Activated CD8-positive, alpha-beta T cell treated with anti-CD3 and anti-CD28 coated beads, Interleukin-2, amount 10 ng/mL, durations not matched to agents 7 days and 5 days (primary cell): ENCODE measurements at regions not wholly inside any gene's neighbourhood (a gene's known extent, or its start where the extent isn't known, plus 50 kb on each side); places are given as distances from the start of the nearest gene placed in this dataset.

ENCODE experiments used
- ATAC-seq: fragments of 150-1000 bp; cut with Tn5 transposase; one replicate; pipeline ENCODE4 v1.10.0; 2021; ENCODE audit warnings: moderate library complexity
- CTCF ChIA-PET: fragments of 350-600 bp; sonication (Branson Sonifier 250); formaldehyde crosslinking; loops from one replicate; lab custom pipeline; 2021; ENCODE audit warnings: antibody characterized with exemption; lab: Charles Lee
- POLR2A ChIA-PET: fragments of 350-600 bp; sonication (Branson Sonifier 250); formaldehyde crosslinking; loops from one replicate; lab custom pipeline; 2021; ENCODE audit warnings: antibody characterized with exemption; lab: Charles Lee
- DNase-seq: peaks from one replicate; pipeline ENCODE4 v3.0.0-alpha.2; 2020
- H3K27ac Mint-ChIP-seq: one replicate; pipeline ENCODE4 v1.8.0; 2021; ENCODE audit warnings: mild to moderate bottlenecking, mixed read lengths
- H3K27me3 Mint-ChIP-seq: one replicate; pipeline ENCODE4 v1.8.0; 2021; ENCODE audit warnings: low read depth, mixed read lengths
- H3K36me3 Mint-ChIP-seq: one replicate; pipeline ENCODE4 v1.8.0; 2021; ENCODE audit warnings: low read depth, mixed read lengths
- H3K4me1 Mint-ChIP-seq: one replicate; pipeline ENCODE4 v1.8.0; 2021; ENCODE audit warnings: low read depth, mixed read lengths
- H3K4me3 Mint-ChIP-seq: one replicate; pipeline ENCODE4 v1.8.0; 2021; ENCODE audit warnings: mild to moderate bottlenecking, mixed read lengths
- H3K9me3 Mint-ChIP-seq: one replicate; pipeline ENCODE4 v1.8.0; 2022; ENCODE audit warnings: mixed read lengths; ENCODE audit not compliant: insufficient read depth

DNA sequence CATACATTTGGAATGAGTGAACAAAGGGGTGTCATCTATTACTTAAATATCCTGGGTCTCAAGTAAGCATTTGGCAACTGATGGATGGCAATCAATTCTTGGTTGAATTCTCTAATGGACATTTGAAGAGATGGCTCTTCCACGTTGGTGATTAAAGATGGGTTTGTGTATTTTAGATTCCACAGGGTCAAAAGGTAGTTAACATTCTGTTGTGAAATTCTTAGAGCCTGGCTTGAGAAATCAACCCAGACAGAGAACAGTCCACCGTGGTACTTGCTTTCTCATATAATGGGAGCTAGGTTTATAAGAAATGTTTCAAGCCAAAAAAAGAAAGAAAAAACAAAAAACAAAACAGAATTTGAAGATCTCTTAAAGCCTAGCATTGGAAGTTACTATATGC, 355.9 kb upstream of the PITX2 start:
- ATAC-seq (no peak), DNase-seq (no peak)
- Mint-ChIP-seq H3K27me3 (no peaks in the 10 kb centered on the region), H3K4me3 (no peak overlapping the region), H3K4me1 (no peaks in the 10 kb centered on the region), H3K9me3 (no peaks in the 10 kb centered on the region), H3K27ac (no peak overlapping the region), H3K36me3 (no peaks in the 10 kb centered on the region)
- POLR2A ChIA-PET: no interaction called here
- CTCF ChIA-PET: no interaction called here

DNA sequence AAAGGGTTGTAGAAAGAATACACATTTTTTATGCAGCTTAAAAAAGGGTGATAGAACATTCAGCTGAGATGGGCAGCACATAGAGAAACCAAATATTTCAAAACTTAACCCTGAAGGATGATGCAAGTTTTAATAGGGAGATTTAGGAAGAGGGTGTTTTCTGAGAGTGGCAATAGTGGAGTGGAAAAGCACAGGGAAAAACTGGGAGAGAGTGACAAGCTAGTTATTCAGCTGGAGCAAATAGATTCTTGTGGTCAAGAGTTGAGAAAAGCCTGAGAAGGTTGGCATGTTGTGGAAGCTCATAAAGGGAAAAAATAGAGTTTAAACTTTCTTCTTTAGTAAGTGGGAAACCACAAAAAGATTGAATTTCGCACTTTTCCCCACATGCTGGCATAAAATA, 359.6 kb upstream of the PITX2 start:
- ChIA-PET POLR2A (no interaction called here), CTCF (no interaction called here)
- Mint-ChIP-seq H3K27me3 (no peaks in the 10 kb centered on the region), H3K9me3 (no peaks in the 10 kb centered on the region), H3K4me3 (no peak overlapping the region), H3K4me1 (no peaks in the 10 kb centered on the region), H3K36me3 (no peaks in the 10 kb centered on the region), H3K27ac (no peak overlapping the region)
- ATAC-seq (no peak), DNase-seq (no peak)

DNA sequence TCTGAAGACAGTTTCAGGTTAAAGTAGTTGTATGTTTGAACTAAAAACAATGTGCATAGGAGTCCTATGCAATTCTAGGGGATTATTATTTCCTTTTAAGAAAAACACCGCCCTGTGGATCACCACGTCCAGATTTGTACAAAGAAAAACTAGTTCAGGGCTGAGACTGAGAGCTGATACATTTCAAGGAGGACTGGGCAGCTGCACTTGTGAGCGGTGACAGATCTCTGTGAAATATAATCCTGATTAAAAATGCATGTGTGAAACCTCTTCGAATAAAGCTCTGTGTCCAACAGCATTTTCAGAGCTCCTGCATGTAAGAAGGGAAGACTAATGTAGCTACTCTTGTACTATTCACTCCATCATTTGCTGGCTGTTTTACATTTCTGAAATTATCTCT, 365.8 kb upstream of the PITX2 start:
- DNase-seq (no peak), ATAC-seq (no peak)
- POLR2A ChIA-PET: no interaction called here
- H3K36me3 Mint-ChIP-seq: no peaks in the 10 kb centered on the region
- no peak overlapping the region for H3K4me3 Mint-ChIP-seq
- no peaks in the 10 kb centered on the region for H3K4me1 Mint-ChIP-seq
- H3K27ac Mint-ChIP-seq: no peak overlapping the region
- H3K9me3 Mint-ChIP-seq: no peaks in the 10 kb centered on the region
- CTCF ChIA-PET: no interaction called here
- no peaks in the 10 kb centered on the region for H3K27me3 Mint-ChIP-seq

- POLR2A ChIA-PET: no interaction called here
- CTCF ChIA-PET: no interaction called here
- Mint-ChIP-seq H3K36me3 (no peaks in the 10 kb centered on the region), H3K4me3 (no peak overlapping the region), H3K27me3 (no peaks in the 10 kb centered on the region), H3K9me3 (no peaks in the 10 kb centered on the region), H3K4me1 (no peaks in the 10 kb centered on the region), H3K27ac (no peak overlapping the region)
- DNase-seq (no peak), ATAC-seq (no peak)
Measured at GRCh38 chr4:110989125-110989524, 366.2 kb upstream of the PITX2 start.

DNA sequence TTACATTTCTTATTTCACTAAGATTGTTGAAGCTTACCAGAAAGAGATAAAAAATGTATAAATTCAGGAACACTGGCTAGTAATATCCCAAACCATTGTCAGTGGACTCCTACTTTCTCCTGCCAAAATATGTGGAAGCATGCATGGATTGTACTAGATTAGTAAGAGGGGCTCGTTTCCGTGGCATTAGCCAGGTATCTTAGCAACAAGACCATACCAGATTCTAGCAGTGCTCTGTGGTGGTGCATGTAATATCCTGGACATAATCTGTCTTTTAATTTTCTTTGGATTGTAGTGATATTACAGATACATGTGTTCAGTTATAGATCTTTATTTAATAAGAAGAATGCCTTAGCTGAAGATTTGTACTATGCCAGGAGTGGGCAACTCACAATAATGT, 371.9 kb upstream of the PITX2 start:
- Mint-ChIP-seq H3K36me3 (no peaks in the 10 kb centered on the region), H3K4me3 (no peak overlapping the region), H3K27ac (no peak overlapping the region), H3K27me3 (no peaks in the 10 kb centered on the region), H3K9me3 (no peaks in the 10 kb centered on the region), H3K4me1 (no peaks in the 10 kb centered on the region)
- ChIA-PET POLR2A (no interaction called here), CTCF (no interaction called here)
- ATAC-seq (no peak), DNase-seq (no peak)

- Mint-ChIP-seq H3K27me3 (no peaks in the 10 kb centered on the region), H3K27ac (no peak overlapping the region), H3K4me3 (no peak overlapping the region), H3K36me3 (no peaks in the 10 kb centered on the region), H3K4me1 (no peaks in the 10 kb centered on the region), H3K9me3 (no peaks in the 10 kb centered on the region)
- DNase-seq (no peak), ATAC-seq (no peak)
- POLR2A ChIA-PET: no interaction called here
- CTCF ChIA-PET: no interaction called here
Measured at GRCh38 chr4:110998320-110998719, 375.4 kb upstream of the PITX2 start.

GRCh38 chr4:111011458-111011857, 388.6 kb upstream of the PITX2 start:
- no peak for ATAC-seq
- Mint-ChIP-seq H3K4me1 (no peaks in the 10 kb centered on the region), H3K9me3 (peaks cover 4% of the 10 kb centered on the region), H3K36me3 (no peaks in the 10 kb centered on the region), H3K27me3 (no peaks in the 10 kb centered on the region), H3K27ac (no peak overlapping the region), H3K4me3 (no peak overlapping the region)
- DNase-seq: no peak
- CTCF ChIA-PET: no interaction called here
- POLR2A ChIA-PET: no interaction called here

DNA sequence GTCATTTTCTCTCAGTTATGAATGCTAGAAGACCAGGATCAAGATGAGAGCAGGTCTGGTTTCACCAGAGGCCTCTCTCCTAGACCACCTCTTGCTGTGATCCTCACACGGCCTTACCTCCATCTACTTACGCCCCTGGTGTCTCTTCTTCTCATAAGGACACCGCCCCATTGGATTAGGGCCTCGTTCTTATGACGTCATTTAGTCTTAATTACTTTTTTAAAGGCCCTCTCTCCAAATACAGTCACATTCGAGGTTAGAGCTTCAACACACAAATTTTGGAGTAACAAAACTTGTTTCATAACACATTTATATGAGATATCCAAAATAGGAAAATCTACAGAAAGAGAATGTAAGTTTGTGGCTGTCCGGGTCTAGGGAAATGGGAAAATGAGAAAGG, 391.0 kb upstream of the PITX2 start:
- H3K4me1 Mint-ChIP-seq: no peaks in the 10 kb centered on the region
- CTCF ChIA-PET: no interaction called here
- no peak overlapping the region for H3K27ac Mint-ChIP-seq
- no peak for DNase-seq
- no peaks in the 10 kb centered on the region for H3K27me3 Mint-ChIP-seq
- no peaks in the 10 kb centered on the region for H3K36me3 Mint-ChIP-seq
- POLR2A ChIA-PET: no interaction called here
- H3K9me3 Mint-ChIP-seq: peaks cover 4% of the 10 kb centered on the region
- H3K4me3 Mint-ChIP-seq: no peak overlapping the region
- ATAC-seq: no peak

DNA sequence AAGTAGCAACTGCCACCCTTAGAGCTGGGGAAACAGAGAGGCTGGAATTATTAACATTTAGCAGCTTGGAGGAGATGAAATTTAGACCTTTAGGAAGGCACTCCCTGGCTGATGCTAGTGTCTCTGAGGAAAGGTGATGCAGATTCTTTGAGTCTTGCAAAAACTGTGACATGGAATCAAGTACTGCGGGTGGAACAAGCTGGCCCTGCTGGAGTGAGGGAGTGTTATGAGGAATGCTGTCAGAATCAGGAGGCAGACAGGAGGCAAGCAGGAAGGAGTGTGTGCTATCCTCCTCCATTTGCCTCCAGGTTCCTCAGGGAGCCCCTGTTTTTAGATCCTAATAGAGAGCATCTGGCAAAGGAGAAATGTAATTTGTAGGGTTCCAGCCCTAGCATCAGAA, 391.7 kb upstream of the PITX2 start:
- ChIA-PET POLR2A (no interaction called here), CTCF (no interaction called here)
- no peaks in the 10 kb centered on the region for H3K4me1 Mint-ChIP-seq
- no peak overlapping the region for H3K4me3 Mint-ChIP-seq
- H3K9me3 Mint-ChIP-seq: peaks cover 4% of the 10 kb centered on the region
- H3K27ac Mint-ChIP-seq: no peak overlapping the region
- H3K36me3 Mint-ChIP-seq: no peaks in the 10 kb centered on the region
- no peak for ATAC-seq
- no peaks in the 10 kb centered on the region for H3K27me3 Mint-ChIP-seq
- no peak for DNase-seq

GRCh38 chr4:111016416-111016815, 393.5 kb upstream of the PITX2 start:
- Mint-ChIP-seq H3K27me3 (no peaks in the 10 kb centered on the region), H3K27ac (no peak overlapping the region), H3K9me3 (peaks cover 4% of the 10 kb centered on the region), H3K36me3 (no peaks in the 10 kb centered on the region), H3K4me3 (no peak overlapping the region), H3K4me1 (no peaks in the 10 kb centered on the region)
- POLR2A ChIA-PET: no interaction called here
- no peak for ATAC-seq
- CTCF ChIA-PET: no interaction called here
- no peak for DNase-seq

GRCh38 chr4:111018216-111018615, 395.3 kb upstream of the PITX2 start:
- ChIA-PET CTCF (no interaction called here), POLR2A (no interaction called here)
- Mint-ChIP-seq H3K27ac (no peak overlapping the region), H3K27me3 (no peaks in the 10 kb centered on the region), H3K36me3 (no peaks in the 10 kb centered on the region), H3K4me1 (no peaks in the 10 kb centered on the region), H3K9me3 (no peaks in the 10 kb centered on the region), H3K4me3 (no peak overlapping the region)
- DNase-seq: no peak
- ATAC-seq: no peak

DNA sequence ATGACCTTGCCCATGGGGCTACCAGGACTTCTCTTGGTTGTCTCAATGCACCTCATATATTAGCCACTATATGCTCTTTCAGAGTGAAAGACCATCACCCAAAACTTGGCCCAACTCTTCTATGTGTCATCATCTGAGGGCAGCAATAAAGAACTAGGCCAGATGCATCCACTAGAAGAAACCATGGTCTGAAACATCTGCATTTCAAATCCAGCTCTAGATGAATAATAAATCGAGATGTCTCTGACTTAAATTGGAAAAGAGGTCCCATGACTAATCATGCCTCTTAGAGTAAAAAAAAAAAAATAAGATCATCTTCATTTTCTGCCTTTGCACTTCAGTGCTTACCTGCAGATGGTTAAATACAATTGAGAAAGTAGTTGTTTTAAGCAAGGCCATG, 397.6 kb upstream of the PITX2 start:
- Mint-ChIP-seq H3K4me1 (no peaks in the 10 kb centered on the region), H3K9me3 (no peaks in the 10 kb centered on the region), H3K27ac (no peak overlapping the region), H3K27me3 (no peaks in the 10 kb centered on the region), H3K36me3 (no peaks in the 10 kb centered on the region), H3K4me3 (no peak overlapping the region)
- no peak for ATAC-seq
- ChIA-PET POLR2A (no interaction called here), CTCF (no interaction called here)
- no peak for DNase-seq

DNA sequence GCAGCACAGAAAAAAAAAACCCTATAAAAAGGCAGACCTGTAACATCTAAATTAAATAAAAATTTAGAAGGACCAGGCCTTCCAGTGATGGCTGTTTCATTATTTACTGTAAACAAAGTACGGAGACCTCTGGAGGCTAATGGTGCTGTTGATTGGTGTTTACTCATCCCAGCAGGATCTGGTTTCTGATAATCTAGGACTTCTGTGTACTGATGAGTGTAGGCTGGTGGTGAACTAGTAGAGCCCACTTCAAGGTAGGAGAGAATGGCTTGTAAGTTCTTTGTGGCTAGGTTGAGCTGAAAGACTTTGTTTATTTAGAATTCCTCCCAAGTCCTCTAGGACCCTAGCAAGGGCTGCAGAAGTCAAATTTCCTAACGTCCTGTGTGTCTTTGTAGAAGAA, 398.1 kb upstream of the PITX2 start:
- H3K4me1 Mint-ChIP-seq: no peaks in the 10 kb centered on the region
- H3K36me3 Mint-ChIP-seq: no peaks in the 10 kb centered on the region
- ATAC-seq (no peak), DNase-seq (no peak)
- no peak overlapping the region for H3K4me3 Mint-ChIP-seq
- no peaks in the 10 kb centered on the region for H3K27me3 Mint-ChIP-seq
- CTCF ChIA-PET: no interaction called here
- POLR2A ChIA-PET: no interaction called here
- H3K27ac Mint-ChIP-seq: no peak overlapping the region
- H3K9me3 Mint-ChIP-seq: no peaks in the 10 kb centered on the region
